IPS DF 6.9 (cell line): ENCODE measurements at regions not wholly inside any gene's neighbourhood (a gene's known extent, or its start where the extent isn't known, plus 50 kb on each side); places are given as distances from the start of the nearest gene placed in this dataset.
"Not testable (repeated sequence)": the region's sequence is repeated elsewhere in the genome, so short reads cannot be mapped to it uniquely, and the experiment has no call there.

ENCODE experiments used
- DNase-seq: peaks from one replicate; pipeline ENCODE4 v3.0.0-alpha.2; 2013; ENCODE audit warnings: low read depth, low spot score
- H3K27ac ChIP-seq: one replicate; pipeline ENCODE4 v1.5.1; 2013; ENCODE audit warnings: low read length, control low read depth
- H3K27me3 ChIP-seq: 2 replicates; pipeline ENCODE4 v1.6.1; 2013; ENCODE audit warnings: mild to moderate bottlenecking, low read length; ENCODE audit not compliant: control insufficient read depth, insufficient read depth
- H3K36me3 ChIP-seq: 2 replicates; pipeline ENCODE4 v1.6.1; 2013; ENCODE audit warnings: low read length; ENCODE audit not compliant: control insufficient read depth, insufficient read depth
- H3K4me1 ChIP-seq: 2 replicates; pipeline ENCODE4 v1.6.1; 2013; ENCODE audit warnings: low read length; ENCODE audit not compliant: control insufficient read depth, insufficient read depth
- H3K4me3 ChIP-seq: 2 replicates; pipeline ENCODE4 v1.5.1; 2013; ENCODE audit warnings: mild to moderate bottlenecking, low read length
- H3K9me3 ChIP-seq: 2 replicates; pipeline ENCODE4 v1.6.1; 2013; ENCODE audit warnings: low read length, inconsistent platforms; ENCODE audit not compliant: control insufficient read depth, insufficient read depth
- WGBS: extraction: QIAGEN DNeasy Blood & Tissue Kit; methylation state at CpG from one replicate; pipeline ENCODE4 v1.1.7; 2013; ENCODE audit warnings: mixed read lengths, missing lambda C conversion rate; ENCODE audit not compliant: insufficient read length, insufficient coverage; 5-methylcytosine and 5-hydroxymethylcytosine counted together

DNA sequence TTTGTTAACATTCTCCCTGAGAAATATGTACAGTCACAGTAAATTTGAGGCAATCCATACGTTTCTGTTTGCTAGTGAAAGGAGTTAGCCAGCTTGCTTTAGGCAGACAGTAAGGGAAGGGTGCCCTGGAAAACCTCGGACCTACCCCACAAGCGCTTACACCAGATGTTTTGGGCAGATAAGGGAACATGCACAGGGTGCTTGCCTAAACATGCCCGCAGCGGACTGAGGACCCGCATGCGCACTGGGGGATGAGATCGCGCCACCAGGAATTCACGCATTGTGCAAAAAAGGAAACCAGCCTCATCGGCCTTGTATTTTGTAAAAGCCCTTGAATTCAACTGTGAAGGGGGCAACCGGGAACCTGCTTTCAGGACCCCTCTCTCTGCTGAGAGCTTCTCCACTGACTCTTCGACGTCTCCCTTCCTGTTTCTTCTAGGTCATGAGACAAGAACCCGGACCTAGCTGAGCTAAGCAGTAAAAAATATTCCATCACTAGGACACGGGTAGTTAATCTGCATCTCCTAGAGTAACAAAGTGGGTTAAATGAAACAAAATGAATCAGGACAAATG is 1399.2 kb upstream of the ATXN8OS start:
- Histone ChIP-seq H3K4me3 (no peak overlapping the region), H3K36me3 (no peaks in the 10 kb centered on the region), H3K4me1 (no peaks in the 10 kb centered on the region), H3K27ac (no peak overlapping the region), H3K27me3 (no peaks in the 10 kb centered on the region), H3K9me3 (no peaks in the 10 kb centered on the region)
- no CpG with 5 or more reads among the region's 16 CpGs for WGBS
- DNase-seq, result no peak

DNA sequence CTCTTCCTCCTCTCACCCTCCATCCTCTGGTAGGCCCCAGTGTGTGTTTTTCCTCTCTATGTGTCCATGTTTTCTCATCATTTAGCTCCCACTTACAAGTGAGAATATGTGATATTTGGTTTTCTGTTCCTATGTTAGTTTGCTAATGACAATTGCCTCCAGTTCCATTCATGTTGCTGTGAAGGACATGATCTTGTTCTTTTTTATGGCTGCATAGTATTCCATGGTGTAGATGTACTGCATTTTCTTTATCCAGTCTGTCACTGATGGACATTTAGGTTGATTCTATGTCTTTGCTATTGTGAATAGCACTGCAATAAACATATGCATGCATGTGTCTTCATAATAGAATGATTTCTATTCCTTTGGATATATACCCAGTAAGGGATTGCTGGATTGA is 1401.6 kb upstream of the ATXN8OS start:
- H3K27me3 ChIP-seq, H3K9me3 ChIP-seq, DNase-seq, H3K4me1 ChIP-seq, H3K4me3 ChIP-seq, H3K27ac ChIP-seq, H3K36me3 ChIP-seq: not testable (repeated sequence)

DNA sequence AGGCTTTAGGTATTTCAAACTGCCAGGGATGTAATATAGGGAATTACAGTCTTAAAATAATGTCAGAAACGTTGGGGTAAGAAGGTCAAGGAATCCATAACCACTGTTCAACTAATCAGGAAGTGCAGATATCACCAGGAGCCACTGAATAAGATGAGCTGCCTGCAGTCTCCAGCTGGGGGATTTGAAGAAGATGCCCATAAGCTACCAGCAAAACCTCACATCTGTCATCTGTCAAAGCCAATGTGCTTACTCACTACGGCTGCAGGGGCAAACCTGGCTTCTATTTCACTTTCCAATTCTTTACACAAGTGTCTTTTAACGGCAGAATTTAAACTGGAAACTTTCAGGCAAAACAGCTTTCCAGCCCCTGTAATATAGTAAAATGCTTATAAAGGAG is 1410.1 kb upstream of the ATXN8OS start:
- no peaks in the 10 kb centered on the region for H3K27me3 ChIP-seq
- no CpG with 5 or more reads among the region's 3 CpGs for WGBS
- H3K9me3 ChIP-seq, result no peaks in the 10 kb centered on the region
- DNase-seq, result no peak
- H3K36me3 ChIP-seq, result no peaks in the 10 kb centered on the region
- H3K27ac ChIP-seq, result no peak overlapping the region
- H3K4me1 ChIP-seq, result no peaks in the 10 kb centered on the region
- no peak overlapping the region for H3K4me3 ChIP-seq

DNA sequence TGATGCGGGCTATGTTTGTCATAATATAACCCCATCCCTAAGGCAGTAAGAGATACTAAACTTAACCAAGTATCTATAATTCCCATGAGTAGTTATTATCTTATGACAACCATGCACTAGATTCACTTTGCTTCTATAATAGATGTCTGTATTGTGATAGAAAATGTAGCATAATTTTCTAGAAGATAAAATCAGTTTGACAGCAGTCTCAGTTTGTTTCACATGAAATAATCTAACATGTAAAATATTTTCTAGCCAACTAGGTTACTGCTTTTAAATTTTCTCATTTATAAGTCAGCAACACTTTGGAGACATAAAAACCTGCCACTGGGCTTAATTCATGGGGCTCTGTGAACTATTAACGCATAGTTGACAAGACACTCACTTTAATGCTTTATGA is 1410.7 kb upstream of the ATXN8OS start:
- Histone ChIP-seq H3K4me1 (no peaks in the 10 kb centered on the region), H3K9me3 (no peaks in the 10 kb centered on the region), H3K27ac (no peak overlapping the region), H3K4me3 (no peak overlapping the region), H3K36me3 (no peaks in the 10 kb centered on the region), H3K27me3 (no peaks in the 10 kb centered on the region)
- DNase-seq, result no peak
- no CpG with 5 or more reads among the region's 2 CpGs for whole genome bisulfite sequencing

DNA sequence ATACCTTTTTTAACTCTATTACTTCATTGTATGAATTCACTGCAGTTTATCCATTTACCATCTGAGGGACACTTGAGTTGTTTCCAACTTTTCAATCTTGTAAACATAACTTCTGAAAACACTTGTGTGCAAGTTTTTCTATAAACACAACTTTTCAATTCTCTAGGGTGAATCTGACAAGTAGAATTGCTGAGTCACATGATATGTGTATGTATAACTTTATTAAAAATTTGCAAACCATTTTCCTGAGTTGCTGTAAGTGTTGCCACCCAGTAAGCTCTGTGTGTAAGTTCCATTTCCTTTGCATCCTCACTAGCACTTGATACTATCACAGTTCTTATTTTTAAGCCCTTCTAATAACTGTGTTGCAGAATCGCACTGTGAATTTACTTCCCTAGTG is 1415.6 kb upstream of the ATXN8OS start:
- no peaks in the 10 kb centered on the region for H3K9me3 ChIP-seq
- H3K36me3 ChIP-seq, result no peaks in the 10 kb centered on the region
- no peak overlapping the region for H3K4me3 ChIP-seq
- no peak for DNase-seq
- H3K27ac ChIP-seq, result no peak overlapping the region
- no peaks in the 10 kb centered on the region for H3K4me1 ChIP-seq
- no peaks in the 10 kb centered on the region for H3K27me3 ChIP-seq
- no CpG with 5 or more reads among the region's 1 CpG for WGBS

DNA sequence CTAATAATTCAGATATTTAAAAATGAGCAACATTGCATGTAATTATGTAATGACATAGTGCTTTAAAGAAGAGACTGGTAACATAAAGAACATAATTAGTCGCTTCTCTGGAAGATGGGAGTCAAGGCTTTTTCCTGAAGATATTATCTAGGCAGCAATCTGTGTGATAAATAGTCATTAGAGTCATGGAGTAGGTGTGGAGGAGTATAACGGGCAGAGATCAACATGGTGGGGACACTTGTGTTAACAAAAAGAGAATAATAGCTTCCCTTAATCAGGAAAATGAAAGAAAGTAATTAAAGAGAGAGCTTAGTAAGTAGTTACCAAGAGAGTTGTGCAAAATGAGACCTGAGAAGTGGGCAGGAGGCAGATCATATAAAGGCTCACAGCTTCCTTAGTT is 1417.1 kb upstream of the ATXN8OS start:
- Histone ChIP-seq H3K4me1 (no peaks in the 10 kb centered on the region), H3K36me3 (no peaks in the 10 kb centered on the region), H3K9me3 (no peaks in the 10 kb centered on the region), H3K27ac (no peak overlapping the region), H3K27me3 (no peaks in the 10 kb centered on the region), H3K4me3 (no peak overlapping the region)
- no peak for DNase-seq
- WGBS, result no CpG with 5 or more reads among the region's 2 CpGs

DNA sequence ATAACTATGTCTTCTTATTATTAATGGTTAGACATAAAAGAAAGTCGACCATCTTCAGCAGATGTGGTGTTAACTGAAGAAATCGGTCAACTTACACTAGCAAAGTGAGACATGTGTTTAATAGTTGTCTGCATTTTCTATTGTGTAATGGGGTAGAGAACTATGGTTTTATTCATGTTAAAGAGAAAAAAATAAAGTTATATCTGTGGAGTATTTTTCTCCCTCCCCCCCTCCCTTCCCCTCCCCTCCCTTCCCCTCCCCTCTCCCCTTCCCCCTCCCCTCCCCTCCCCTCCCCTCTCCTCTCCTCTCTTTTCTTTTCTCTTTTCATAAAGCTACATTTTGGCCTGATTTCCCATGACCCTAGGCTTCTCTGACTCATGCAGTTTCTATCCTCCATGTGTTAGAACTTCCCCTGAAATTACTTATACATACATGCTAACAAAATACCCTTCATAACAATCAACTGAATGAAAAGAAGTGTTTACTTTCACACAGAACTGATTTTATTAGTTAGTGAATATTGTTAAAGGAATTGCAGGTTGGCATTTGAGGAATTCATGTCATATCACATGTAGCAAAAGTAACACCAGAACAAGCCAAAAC is 1431.0 kb upstream of the ATXN8OS start:
- no peak overlapping the region for H3K4me3 ChIP-seq

DNA sequence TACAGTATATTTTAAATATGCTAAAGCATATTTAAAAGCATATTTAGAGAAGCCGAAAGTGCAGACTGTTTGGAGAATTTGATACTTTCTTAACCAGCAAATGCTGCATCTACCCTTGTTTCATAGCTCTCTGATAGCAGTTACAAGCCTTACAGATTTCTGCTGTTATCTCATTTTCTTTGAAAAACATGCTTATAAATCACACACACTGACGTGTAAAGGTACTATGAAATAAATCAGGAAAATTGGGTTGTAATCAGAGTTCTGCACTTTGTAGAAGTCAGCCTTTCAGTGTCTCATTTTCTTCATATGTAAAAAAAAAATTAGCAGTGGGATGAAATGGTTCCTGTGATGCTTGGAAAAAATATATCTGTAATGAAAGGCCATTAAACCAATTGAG is 1432.4 kb upstream of the ATXN8OS start:
- H3K9me3 ChIP-seq, result no peaks in the 10 kb centered on the region
- no peak for DNase-seq
- no peaks in the 10 kb centered on the region for H3K4me1 ChIP-seq
- H3K36me3 ChIP-seq, result no peaks in the 10 kb centered on the region
- no peak overlapping the region for H3K4me3 ChIP-seq
- no peak overlapping the region for H3K27ac ChIP-seq
- WGBS, result no CpG with 5 or more reads among the region's 2 CpGs
- H3K27me3 ChIP-seq, result no peaks in the 10 kb centered on the region

More for the DNA sequence above, 1431.0 kb upstream of the ATXN8OS start:
- no peak for DNase-seq
- Histone ChIP-seq H3K36me3 (no peaks in the 10 kb centered on the region), H3K27ac (no peak overlapping the region), H3K4me1 (no peaks in the 10 kb centered on the region), H3K27me3 (no peaks in the 10 kb centered on the region), H3K9me3 (no peaks in the 10 kb centered on the region)
- no CpG with 5 or more reads among the region's 2 CpGs for WGBS

DNA sequence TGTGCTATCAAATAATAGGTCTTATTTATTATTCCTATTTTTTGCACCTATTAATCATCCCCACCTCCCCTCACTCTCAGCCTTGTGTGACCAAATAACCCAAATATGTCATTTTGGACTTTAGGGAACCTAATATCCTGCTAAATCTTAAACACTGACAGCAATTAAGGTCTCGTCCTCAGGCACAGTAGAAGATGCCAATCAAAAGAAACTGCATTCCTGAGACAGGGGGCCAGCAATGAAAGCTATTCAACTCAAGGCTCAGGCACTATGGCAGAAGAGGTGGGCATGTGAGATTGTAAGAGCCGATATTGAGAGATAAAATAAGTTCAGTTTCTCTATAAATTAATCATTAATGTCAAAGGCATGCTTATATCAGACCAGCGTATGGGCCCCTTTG is 1437.7 kb upstream of the PCDH9 start:
- WGBS, result no CpG with 5 or more reads among the region's 3 CpGs
- Histone ChIP-seq H3K27ac (no peak overlapping the region), H3K9me3 (no peaks in the 10 kb centered on the region), H3K4me1 (no peaks in the 10 kb centered on the region), H3K36me3 (no peaks in the 10 kb centered on the region), H3K4me3 (no peak overlapping the region), H3K27me3 (no peaks in the 10 kb centered on the region)
- DNase-seq, result no peak

DNA sequence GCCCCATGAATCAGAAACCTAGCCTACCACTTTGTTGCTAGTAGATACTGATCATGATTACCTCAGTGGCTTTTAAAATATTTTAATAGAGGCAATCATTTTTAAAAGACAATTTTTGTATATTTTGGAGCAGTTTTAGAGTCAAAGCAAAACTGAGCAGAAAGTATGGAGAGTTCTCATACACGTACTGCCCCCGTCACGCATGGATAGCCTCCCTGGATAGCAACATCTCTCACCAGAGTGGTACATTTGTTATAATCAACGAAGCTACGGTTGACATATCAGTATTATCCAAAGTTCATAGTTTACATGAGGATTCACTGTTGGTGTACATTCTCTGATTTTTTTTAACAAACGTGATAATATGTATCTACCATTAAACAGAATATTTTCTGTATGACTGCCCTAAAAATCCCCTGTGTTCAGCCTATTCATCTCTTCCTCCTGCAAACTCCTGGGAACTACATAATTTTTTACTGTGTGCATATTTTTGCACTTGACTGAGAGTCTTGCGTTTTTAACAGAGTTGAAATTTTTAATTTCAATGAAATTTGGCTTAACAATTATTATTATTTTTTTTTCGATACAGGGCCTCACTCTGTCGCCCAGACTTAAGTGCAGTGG is 1436.8 kb upstream of the PCDH9 start:
- Histone ChIP-seq H3K4me1 (no peaks in the 10 kb centered on the region), H3K9me3 (no peaks in the 10 kb centered on the region), H3K4me3 (no peak overlapping the region), H3K27me3 (no peaks in the 10 kb centered on the region), H3K36me3 (no peaks in the 10 kb centered on the region), H3K27ac (no peak overlapping the region)
- no CpG with 5 or more reads among the region's 9 CpGs for WGBS
- no peak for DNase-seq

DNA sequence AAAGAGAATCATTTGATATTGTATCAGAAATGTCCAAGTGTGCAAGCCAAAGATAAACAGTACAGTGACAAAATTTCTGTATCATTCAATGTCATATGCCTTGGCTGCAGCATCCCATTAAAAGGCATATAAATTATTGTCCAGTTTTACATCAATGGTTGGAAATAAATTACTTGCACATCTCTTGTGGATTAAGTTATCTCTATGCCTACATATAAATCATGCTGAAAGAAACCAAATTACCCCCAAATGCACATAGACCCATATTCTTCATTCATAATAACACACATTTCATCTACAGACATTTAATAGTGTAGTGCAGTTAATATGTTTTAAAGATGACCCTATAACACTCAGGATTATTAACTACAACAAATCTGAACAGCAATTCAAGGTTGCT is 1415.7 kb upstream of the PCDH9 start:
- Histone ChIP-seq H3K4me1 (no peaks in the 10 kb centered on the region), H3K36me3 (no peaks in the 10 kb centered on the region), H3K9me3 (no peaks in the 10 kb centered on the region), H3K4me3 (no peak overlapping the region), H3K27ac (no peak overlapping the region), H3K27me3 (no peaks in the 10 kb centered on the region)
- no peak for DNase-seq
